ENCODE measurements at regions not wholly inside any gene's neighbourhood (a gene's known extent, or its start where the extent isn't known, plus 50 kb on each side); places are given as distances from the start of the nearest gene placed in this dataset.
A peak's percentile ranks its signal among the peaks of the same experiment; 100 is the strongest.

DNA sequence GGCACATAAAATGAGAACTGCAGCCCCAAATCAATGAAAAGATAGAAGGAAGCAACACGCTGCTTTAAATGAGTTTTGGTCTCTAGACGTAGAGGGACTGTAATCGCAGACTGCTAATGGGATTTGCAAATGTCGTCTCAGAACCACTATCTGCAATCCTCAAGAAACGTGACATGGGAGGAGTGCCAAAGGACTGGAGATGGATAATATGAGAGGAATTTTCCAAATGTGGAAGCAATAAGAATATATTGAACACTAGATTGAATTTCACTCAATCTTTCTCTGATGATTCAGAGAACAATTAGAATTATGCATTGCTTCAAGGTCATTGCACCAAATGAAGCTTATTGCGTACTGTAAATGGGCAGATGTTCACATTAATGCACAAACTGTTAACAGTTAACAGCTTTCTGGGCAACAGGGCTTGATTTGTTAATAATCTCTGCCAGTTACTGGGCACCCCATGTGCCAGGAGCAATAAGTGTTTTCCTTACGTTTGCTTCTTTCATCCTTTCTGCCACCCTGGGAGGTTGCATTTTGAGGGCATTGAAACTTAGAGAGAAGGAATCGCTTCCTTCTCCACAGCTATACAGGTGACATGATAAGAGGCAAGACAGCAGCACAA, 62.8 kb upstream of the WASF3 start:
- Mint-ChIP-seq H3K4me1 (peaks cover 45% of the 10 kb centered on the region), H3K9me3 (no peaks in the 10 kb centered on the region), H3K36me3 (ENCODE audit: low read depth) (no peaks in the 10 kb centered on the region), H3K27me3 (ENCODE audit: low read depth) (peaks cover 3% of the 10 kb centered on the region), H3K27ac (no peak overlapping the region), H3K4me3 (no peak overlapping the region)
- no peak for TF ChIP-seq CTCF (IDR thresholded peaks at IDR 0.05; ENCODE audit: unreplicated experiment in 3 of 3)

DNA sequence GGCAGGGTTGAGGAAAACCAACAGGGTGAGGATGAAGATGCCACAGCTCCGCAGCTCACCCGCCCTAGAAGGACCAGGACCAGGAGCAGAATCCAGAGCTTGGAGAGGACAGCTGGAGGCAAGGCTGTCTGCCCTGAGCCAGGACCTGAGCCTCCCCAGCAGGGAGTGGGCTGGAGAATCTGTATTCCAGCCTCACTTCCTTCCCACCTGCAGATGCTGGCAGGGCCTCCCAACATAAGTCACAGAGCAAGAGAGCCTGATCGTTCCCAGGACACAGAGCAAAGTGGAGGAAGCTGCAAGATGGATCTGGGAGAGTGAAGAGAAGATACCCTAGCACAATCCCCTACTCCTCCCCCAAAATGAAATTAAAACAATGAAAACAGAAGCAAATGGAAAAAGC, 61.7 kb upstream of the WASF3 start:
- Mint-ChIP-seq H3K27ac (no peak overlapping the region), H3K9me3 (no peaks in the 10 kb centered on the region), H3K27me3 (ENCODE audit: low read depth) (no peaks in the 10 kb centered on the region), H3K4me1 (peaks cover 45% of the 10 kb centered on the region), H3K4me3 (no peak overlapping the region), H3K36me3 (ENCODE audit: low read depth) (no peaks in the 10 kb centered on the region)
- no peak for TF ChIP-seq CTCF (IDR thresholded peaks at IDR 0.05; ENCODE audit: unreplicated experiment in 3 of 3)

GRCh38 chr13:26497968-26498511, 59.4 kb upstream of the WASF3 start:
- Mint-ChIP-seq H3K4me1 (peaks cover 45% of the 10 kb centered on the region), H3K36me3 (ENCODE audit: low read depth) (no peaks in the 10 kb centered on the region), H3K9me3 (no peaks in the 10 kb centered on the region), H3K27ac (peak overlapping the region; percentile 6 to 59 (median 34)), H3K27me3 (ENCODE audit: low read depth) (peaks cover 6% of the 10 kb centered on the region), H3K4me3 (no peak overlapping the region)
- TF ChIP-seq CTCF (IDR thresholded peaks at IDR 0.05; ENCODE audit: unreplicated experiment in 3 of 3): no peak

- Mint-ChIP-seq H3K27ac (peak overlapping the region; percentile 6 to 59 (median 29)), H3K9me3 (no peaks in the 10 kb centered on the region), H3K27me3 (ENCODE audit: low read depth) (peaks cover 6% of the 10 kb centered on the region), H3K4me3 (no peak overlapping the region), H3K36me3 (ENCODE audit: low read depth) (no peaks in the 10 kb centered on the region), H3K4me1 (peaks cover 45% of the 10 kb centered on the region)
- no peak for TF ChIP-seq CTCF (IDR thresholded peaks at IDR 0.05; ENCODE audit: unreplicated experiment in 3 of 3)
Observed at GRCh38 chr13:26498656-26499601, 58.6 kb upstream of the WASF3 start.

DNA sequence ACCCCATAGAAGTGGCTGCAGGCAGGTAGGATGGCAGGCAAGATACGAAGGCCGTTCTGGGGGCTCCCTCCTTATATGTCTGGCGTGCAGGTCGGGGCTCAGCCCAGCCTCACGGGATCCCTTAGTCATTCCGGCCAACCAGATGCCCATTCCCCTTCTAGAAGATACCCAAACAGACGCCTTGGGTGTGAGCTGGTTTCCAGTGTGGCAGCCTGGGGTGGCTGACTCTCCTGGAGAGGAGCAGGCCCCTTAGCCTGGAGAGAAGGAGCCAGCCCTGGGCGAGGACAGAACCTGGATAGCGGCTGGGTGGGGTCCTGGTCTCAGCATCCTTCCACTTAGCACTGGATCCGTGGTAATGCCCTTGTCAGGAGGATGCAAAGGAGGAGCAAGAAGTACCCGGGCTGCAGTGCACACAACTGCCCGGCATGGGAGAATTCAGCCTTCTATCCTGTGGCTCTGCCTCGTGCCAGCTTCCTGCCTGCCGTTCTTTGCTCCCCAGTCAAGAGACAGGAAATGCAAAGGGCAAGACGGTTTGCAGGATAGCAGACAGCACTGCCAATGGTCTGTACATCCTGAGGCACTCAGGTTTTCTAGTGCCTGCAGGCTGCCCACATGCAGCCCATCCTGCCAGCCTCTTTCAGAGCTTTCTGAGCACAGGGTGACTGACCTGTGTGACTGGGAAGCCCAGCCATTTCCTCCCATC, 56.7 kb upstream of the WASF3 start:
- Mint-ChIP-seq H3K27ac (no peak overlapping the region), H3K27me3 (ENCODE audit: low read depth) (peaks cover 6% of the 10 kb centered on the region), H3K4me1 (peaks cover 34% of the 10 kb centered on the region), H3K9me3 (no peaks in the 10 kb centered on the region), H3K36me3 (ENCODE audit: low read depth) (no peaks in the 10 kb centered on the region), H3K4me3 (no peak overlapping the region)
- no peak for TF ChIP-seq CTCF (IDR thresholded peaks at IDR 0.05; ENCODE audit: unreplicated experiment in 3 of 3)

Measured in nephron (organoid).